GM12892 (cell line): ENCODE measurements at regions not wholly inside any gene's neighbourhood (a gene's known extent, or its start where the extent isn't known, plus 50 kb on each side); places are given as distances from the start of the nearest gene placed in this dataset.

Experiments used
- POLR2A ChIP-seq: IDR thresholded peaks from 2 replicates; pipeline ENCODE4 v1.6.1; 2011; ENCODE audit warnings: low read depth, low read length, control low read depth
- POLR2AphosphoS5 ChIP-seq: IDR thresholded peaks from 2 replicates; pipeline ENCODE4 v1.6.1; 2011; ENCODE audit warnings: low read depth, low read length, control low read depth

GRCh38 chr2:220499225-220499624 lies 871.8 kb downstream of the SLC4A3 start:
- TF ChIP-seq POLR2AphosphoS5 (no peak), POLR2A (no peak)
